ENCODE measurements at regions not wholly inside any gene's neighbourhood (a gene's known extent, or its start where the extent isn't known, plus 50 kb on each side); places are given as distances from the start of the nearest gene placed in this dataset.
"Not testable (repeated sequence)": the region's sequence is repeated elsewhere in the genome, so short reads cannot be mapped to it uniquely, and the experiment has no call there.

DNA sequence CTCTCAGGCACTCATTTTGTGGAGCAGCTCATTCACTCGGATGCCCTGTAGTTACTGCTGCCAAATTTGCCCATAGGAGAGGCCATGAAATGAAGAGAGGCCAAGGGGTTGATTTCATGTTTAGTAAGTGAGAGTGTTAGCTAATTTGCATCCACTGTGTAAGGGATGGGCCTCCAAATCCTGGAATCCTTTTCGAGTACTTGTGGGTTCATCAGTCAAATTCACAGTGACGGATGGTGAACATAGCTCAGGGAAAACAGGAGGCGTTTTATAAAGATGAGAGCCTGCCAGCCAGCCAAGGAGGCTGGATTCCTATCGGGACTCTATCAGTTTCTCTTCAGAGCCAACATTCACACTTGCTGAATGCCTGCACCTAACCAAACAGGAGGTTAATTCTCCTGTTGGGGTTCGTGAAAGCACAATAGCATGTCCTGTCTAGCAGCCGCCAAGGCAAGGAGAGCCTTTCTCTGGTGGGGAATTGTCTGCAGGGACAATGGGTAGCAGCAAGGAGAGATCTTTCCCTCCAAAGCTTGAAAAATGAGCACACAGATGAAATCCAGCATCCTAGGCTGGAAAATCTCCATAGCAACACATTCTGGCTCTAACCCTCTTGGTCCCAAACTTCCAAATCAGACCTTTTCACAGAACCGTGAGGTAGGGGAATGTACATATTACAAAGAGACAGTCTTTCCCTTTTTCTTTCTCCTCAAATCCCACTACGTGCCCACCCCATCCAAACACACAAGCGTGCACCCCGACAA lies 231.4 kb upstream of the ECI2 start:
- no peak for DNase-seq

GRCh38 chr6:4365686-4366085 lies 230.3 kb upstream of the ECI2 start:
- DNase-seq = no peak

DNA sequence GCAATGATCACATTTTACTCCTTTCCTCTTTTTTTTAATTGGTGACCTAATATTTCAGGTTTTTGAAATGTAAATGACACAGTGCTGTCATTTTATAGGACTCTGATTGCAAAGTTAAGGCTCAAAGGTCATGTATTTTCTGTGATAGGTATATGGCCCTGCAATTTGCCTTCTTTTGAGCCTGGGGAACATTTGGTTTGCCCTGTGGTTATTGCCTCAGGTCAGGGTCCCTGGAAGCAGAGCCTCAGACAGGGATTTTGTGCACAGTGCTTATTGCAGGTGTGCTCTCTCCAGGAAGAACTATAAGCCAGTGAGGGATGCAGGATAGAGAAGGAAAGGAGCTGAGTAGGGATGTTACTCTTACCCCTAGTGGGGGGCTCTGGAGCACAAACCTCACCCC lies 229.3 kb upstream of the ECI2 start:
- DNase-seq = no peak

GRCh38 chr6:4364172-4364571 lies 228.8 kb upstream of the ECI2 start:
- DNase-seq = no peak

DNA sequence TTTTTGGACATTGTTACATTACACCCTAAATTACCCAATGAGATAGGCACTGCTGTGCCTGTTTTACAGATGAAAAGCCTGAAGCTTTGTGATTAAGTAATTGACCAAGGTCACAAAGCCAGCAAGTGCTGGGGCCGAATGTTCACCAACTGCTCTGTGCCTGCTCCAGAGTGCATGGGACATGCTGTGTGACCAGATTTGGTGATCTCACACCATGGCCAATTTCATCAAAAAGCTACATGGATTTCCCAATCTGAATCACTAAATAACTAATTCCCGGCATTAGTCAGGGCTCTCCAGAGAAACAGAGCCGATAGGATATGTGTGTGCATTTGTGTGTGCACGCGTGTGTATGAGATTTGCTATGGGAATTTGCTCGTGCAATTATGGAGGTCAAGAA lies 228.3 kb upstream of the ECI2 start:
- no peak for DNase-seq

GRCh38 chr6:4362326-4362725 lies 227.0 kb upstream of the ECI2 start:
- DNase-seq = no peak

DNA sequence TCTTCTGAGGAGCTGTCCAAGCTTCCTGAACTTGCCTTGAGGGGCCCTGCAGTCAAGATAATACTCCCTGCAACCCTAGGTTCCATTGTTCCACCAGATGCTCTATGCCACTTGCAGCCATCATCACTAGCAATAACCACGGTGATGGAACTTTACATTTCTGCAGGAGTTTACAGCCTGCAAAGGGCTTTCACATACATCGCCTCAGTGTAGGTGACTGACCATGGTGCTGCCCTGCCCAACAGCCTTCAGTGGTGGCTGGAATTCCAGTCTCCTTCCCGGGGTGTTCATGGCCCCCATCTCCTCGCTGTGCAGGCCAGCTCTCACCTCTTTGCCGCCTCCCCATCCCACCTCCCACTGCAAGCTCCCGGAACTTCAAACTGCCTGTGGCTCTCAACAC lies 225.5 kb upstream of the ECI2 start:
- no peak for DNase-seq

- no peak for DNase-seq
Measured at GRCh38 chr6:4359108-4359730, 223.8 kb upstream of the ECI2 start.

DNA sequence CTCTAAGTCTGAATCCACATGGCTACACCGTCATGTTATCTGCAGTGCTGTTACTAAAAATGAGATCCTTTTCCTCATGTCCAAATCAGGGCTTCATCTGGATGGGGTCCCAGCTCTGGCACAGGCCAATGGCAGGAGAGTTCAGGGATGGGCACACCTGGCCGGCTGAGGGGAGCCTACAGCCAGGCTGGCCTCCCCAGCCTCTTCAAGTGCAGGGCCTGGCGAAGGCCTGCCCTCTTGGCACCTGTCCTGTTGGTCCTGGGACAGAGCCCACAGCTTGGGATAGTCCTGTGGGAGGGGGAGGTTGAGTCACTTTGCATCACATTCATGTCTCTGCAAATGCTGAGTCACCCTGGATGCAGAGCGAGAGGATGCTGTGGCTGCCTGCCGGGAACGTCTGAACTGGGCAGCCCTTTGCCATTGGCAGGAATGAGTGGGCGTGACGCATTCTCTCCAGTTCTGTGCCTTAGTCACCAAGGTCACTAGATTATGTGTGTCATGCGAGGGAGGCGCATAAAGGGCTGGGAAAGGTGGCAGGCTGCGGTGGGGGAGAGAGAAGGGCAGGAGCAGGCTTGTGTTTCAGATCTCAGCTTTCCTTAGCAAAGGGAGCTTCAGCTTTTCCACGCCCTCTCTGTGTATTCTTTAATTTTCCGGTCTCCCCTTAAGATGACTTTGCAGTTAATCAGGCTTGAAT lies 223.2 kb upstream of the ECI2 start:
- DNase-seq = peak; percentile 5

DNA sequence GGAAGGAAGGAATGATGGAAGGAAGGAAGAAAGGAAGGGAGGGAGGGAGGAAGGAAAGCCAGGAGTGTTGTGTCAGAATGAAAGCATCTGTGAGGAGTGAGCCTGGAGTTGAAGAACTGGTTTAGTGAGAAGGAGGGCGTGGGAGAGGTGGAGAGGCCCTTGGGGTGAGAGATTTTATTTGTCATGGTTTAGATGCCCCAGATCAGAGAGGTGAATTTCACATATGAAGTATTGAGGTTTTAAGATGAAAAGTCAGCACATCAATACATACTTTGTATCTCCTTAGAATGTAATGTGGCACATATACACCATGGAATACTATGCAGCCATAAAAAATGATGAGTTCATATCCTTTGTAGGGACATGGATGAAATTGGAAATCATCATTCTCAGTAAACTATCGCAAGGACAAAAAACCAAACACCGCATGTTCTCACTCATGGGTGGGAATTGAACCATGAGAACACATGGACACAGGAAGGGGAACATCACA lies 222.3 kb upstream of the ECI2 start:
- not testable (repeated sequence) for DNase-seq

DNA sequence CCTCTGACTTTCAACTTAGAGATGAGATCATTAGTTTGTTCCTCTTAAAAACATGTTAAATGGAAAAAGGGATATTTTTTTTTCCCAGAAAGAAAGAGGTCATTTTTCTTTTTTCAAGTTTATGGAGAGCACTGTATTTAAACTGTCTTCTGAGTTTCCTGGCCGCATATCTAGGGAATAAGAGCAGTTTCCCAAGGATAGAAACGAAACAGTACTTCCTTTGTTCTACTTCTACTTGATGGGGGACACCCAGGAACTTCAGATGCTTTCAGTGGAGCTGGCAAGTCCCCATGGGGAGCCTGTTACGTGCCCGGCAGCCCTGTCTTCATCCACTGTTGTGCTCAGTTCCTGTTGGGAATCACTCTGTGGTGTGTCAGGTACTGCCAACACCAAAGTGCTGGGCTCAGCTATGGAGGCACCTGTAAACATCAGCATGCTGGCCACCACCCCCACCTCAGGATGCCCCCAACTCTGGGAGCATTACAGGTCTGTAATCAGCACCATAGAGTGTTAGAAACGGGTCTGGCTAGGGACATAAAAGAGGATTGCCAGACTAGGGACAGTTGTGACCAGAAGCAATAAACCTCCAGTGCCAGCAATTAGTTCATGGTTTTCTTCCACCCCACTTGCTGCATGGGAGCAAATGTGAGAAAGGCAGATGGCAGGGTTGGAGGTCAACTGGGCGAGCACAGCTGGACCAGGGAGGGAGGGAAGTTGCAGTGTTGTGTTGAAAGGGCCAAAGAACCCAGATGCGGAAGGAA lies 221.7 kb upstream of the ECI2 start:
- no peak for DNase-seq

DNA sequence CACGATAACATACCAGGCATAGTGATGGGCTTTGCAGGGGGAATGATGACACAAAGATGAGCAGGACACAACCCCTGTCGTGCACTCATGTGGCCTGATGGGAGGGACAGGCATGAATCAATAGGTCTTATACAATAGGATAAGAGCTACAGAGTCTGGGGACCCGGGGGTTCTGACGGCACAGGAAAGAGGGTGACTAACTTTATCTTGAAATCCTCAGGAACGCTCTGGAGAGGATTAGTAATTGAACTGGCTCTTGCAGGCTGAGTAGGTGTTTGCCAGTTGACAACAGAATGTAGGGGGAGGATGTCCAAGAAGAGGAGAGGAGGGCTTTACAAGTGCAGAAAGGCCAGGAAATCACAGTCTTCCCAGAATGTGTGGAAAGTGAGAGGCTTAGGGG lies 219.9 kb upstream of the ECI2 start:
- no peak for DNase-seq

- DNase-seq = no peak
Measured at GRCh38 chr6:4354181-4354580, 218.8 kb upstream of the ECI2 start.

DNA sequence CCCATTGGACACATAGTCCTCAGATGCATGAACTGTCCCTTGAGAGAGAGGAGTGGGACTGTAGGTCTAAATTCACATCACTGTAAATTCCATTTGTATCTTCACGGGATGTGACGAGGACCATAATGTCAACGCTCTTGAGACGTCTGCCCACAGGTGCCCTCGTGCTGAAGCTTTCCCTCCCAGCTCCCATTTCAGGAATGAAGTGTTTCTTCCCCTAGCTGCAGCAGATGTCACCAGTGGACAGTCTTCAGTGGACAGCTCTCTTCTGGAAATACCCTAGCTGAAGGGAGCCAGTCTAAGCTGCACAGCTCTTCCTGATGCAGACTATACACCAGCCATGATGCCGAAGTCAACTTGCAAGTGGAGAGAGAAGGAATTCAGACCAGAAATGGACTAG lies 217.4 kb upstream of the ECI2 start:
- no peak for DNase-seq

GRCh38 chr6:4352322-4352669 lies 216.9 kb upstream of the ECI2 start:
- no peak for DNase-seq

DNA sequence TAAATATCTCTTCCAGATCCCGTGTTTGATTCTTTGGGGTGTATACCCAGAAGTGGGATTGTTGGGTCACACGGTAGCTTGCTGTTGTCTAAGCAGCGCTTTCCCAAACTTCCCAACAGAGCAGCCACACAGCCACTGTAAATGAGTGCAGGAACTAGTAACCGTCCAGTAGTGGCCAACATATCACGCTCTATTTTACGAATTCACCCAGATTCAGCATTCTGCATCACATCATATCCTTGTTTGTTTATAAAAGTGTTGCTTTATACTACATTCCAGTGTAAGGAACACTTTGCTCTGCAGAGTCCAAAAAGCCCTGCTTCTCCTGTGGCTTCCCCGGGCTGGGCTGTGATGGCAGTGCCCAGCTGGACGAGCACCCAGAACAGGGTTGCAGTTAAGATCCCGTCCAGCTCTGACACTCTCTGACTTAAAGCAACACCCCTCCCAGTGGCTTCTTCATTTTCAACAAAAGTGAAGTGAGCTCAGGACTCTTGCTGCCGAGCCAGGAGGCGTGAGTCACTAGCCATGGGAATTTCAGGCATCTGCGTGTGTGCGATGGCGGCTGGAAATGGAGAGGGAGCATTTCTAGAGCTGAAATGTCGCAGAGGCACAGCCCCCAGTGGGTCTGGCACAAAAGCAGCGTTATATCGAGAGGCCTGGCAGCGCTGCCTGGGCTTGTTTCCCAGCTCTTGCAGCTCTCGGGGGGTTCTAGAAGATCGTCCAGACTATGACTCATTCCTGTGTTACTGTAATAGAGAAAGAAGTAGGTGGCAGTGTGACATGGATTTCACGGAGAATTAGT lies 216.3 kb upstream of the ECI2 start:
- no peak for DNase-seq

DNA sequence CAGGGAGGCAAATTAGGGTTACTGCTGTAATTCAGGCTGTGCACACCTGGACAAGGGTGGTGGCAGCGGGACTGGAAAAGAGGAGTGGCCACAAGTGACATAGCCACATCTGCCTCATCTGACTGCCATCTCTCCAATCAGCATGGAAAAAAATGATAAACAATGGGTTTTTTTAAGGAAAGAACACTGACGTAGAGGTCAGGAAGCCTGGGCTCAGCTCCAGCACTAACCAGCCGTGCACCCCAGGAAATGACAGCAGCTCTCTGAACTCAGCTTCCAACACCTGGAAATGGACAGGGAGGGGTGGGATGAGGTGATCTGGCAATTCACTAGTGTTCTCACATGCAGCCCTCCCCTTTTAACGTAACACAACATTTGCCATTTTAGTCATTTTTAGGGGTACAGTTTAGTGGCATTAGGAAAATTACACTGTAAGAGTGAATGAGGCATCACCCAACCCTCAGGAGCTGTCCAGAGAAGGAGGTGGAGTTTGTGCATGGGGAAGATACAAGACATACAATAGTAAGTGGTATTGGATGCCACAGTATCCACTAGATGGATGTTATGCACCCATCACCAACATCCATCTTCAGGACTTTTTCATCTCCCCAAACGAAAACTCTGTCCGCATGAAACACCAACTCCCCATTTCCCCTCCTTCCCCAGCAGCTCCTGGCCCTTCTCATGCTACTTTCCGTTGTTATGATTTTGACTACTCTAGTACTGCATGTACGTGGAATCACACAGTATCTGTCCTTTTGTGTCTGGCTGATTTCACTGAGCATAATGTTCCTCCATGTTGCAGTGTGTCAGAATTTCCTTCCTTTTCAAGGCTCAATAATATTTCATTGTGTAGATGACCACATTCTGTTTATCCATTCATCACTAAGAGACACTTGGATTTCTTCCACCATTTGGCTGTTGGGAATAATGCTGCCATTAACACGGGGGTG lies 215.5 kb upstream of the ECI2 start:
- DNase-seq = no peak

- no peak for DNase-seq
Measured at GRCh38 chr6:4349931-4350330, 214.6 kb upstream of the ECI2 start.

DNA sequence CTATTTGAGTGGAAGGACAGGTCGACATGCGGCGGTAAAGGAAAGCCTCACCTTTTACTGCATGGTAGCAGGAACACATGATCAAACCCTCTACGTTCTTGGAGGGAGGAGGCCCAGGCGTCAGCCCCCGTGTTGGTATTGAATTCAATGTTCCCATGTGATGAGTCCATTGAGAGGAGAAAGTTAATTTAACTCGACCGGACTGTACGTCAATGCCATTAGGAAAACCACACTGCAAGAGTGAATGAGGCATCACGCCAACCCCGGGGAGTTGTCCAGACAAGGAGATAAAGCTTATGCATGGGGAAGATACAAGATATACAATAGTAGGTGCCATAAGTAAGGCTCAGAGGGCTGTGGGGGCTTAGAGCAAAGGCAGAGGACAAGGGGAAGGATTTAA lies 213.9 kb upstream of the ECI2 start:
- DNase-seq = no peak

DNA sequence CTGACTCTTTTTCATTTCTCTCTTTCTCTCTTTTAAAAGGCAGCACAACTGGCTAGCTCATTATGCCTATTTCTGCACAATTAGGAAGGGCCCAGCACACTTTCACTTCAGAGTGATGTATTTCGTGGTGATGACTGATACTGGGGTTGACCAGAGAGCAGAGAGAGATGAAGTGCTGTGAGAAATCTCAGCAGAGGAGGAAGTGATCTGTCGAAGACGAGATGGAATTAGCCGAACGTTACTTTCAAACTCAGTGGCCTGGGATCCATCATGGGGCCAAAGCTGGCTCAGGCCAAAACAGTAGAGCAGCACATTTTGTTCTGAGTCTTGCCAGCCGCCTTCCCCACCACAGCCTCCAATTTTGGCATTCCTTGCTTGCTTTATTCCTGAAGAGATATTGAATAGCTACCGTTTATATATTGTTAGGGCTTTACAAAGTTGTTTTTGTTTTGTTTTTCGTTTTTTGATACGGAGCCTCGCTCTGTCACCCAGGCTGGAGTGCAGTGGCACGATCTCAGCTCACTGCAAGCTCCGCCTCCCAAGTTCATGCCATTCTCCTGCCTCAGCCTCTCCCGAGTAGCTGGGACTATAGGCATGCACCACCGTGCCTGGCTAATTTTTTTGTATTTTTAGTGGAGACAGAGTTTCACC lies 213.2 kb upstream of the ECI2 start:
- DNase-seq = no peak

- DNase-seq = no peak
Measured at GRCh38 chr6:4347877-4348276, 212.5 kb upstream of the ECI2 start.
